Hematopoietic multipotent progenitor cell treated with erythropoietin and hydrocortisone succinate and interleukin-3 and kit ligand, for 6 days (in vitro differentiated cells): ENCODE measurements at regions not wholly inside any gene's neighbourhood (a gene's known extent, or its start where the extent isn't known, plus 50 kb on each side); places are given as distances from the start of the nearest gene placed in this dataset.

ENCODE experiments used
- DNase-seq: peaks from one replicate; pipeline ENCODE4 v3.0.0-alpha.2; 2015

DNA sequence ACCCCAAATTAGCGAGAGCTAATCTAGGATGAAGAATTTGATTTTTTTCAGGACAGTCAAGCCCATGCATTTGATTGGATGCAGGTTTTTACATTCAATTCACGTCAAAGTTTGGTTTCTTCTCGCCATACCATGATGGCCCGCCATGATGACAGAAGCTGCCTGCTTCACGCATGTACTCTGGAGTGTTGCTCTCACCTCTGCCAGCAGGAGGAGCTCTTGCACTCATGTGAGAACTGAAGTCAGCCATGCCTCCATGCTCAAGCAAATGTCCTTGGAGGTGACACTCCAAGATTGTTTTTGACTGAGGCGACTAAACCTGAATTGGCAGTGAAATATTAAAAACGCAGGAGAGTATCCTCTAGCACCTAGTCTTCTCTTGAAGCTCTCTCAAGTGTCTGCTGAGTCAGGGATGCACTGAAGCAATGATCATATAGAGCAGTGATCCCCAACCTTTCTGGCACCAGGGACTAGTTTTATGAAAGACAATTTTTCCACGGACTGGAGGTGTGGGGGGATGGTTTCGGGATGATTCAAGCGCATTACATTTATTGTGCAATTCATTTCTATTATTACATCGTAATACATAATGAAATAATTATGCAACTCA, 120.9 kb downstream of the SAMMSON start:
- peak; percentile 81 for DNase-seq

DNA sequence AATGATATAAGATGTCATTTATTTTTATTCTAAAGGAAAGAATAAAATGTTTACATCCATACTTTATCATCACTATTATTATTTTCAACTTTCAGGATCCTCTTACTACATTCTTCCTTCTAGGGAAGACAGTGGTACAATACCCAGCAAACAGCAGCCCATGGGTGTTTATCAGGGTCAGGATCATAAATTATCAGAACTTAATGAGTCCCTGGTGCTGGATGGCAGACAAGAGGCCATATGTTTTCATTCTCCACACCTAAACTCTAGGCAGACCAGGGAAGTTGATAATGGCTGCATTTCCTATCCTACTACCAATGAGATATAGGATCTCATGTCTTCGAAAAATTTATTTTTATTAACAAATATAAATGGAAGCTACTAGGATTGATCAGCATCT, 127.7 kb downstream of the SAMMSON start:
- no peak for DNase-seq

DNA sequence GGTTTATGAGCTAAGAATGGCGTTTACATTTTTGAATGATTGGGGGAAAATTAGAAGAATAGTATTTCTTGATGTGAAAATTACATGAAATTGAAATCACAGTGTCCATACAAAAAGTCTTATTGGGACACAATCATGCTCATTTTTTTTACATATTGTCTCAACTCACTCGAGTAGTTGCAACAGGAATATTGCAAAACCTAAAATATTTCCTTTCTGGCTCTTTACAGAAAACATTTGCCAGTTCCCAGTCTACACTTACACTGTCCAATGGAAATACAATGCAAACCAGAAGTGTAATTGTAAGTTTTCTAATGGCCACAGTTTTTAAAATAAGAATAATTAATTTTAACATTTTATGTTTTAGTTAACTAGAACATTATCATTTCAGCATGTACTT, 137.8 kb downstream of the SAMMSON start:
- DNase-seq, result no peak

DNA sequence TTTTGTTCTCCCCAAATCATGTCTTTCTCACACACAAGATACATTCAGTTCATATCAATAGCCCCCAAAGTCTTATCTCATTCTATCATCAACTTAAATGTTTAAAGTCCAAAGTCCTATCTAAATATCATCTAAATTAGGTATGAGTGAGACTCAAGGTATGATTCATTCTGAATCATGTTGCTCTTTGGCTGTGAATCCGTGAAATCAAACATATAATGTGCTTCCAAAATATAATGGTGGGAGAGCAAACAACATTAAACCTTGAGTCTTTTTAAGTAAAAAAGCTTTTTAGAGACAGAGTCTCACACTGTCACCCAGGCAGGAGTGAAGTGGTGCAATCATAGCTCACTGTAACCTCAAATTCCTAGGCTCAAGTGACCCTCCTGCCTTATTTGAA, 139.1 kb downstream of the SAMMSON start:
- no peak for DNase-seq
